ENCODE measurements at regions not wholly inside any gene's neighbourhood (a gene's known extent, or its start where the extent isn't known, plus 50 kb on each side); places are given as distances from the start of the nearest gene placed in this dataset.

GRCh38 chr13:60679928-60680694, 283.1 kb downstream of the TDRD3 start:
- TF ChIP-seq CTCF (IDR thresholded peaks at IDR 0.05) = no peak
- no peak for TF ChIP-seq POLR2A (IDR thresholded peaks at IDR 0.05)
